NCI-H510A treated with DMSO at 0.1 percent for 48 hours (cell line): ENCODE measurements at regions not wholly inside any gene's neighbourhood (a gene's known extent, or its start where the extent isn't known, plus 50 kb on each side); places are given as distances from the start of the nearest gene placed in this dataset.

Source experiments
- DNase-seq: peaks from one replicate; lab custom pipeline; 2025; lab: John Stamatoyannopoulos, UW

DNA sequence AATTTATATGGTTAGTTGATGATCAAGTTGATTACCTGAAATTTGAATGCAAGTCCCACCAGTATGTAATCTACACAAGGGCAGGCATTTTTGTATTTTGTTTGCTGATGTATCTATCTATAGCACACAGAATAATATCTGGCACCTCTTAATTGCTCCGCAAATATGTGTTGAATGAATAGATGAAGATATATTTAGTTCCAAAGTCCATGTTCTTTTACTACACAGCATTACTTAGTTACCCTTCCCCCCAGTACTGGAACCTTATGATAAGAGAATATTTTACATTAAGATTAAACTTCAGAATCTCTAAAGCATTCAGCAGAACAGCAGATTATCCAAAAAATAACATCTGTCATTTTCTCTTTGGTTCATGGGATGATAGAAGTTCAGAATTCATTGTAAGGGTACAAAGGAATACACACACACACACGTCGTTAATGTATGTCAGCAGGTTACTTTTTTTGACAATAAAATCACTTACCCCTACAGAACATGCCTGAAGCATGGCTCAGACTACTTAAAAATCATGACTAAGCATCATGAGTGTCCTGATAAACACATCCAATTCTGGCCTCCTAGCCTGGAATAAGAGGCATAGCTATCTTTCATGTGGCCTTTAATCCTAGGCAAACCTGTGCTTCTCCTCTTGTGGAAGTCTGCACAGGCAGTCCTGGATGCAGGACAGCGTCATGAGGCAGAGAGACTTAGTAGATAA is 148.9 kb upstream of the TBC1D5 start:
- no peak for DNase-seq

- DNase-seq, result no peak
Measured at GRCh38 chr3:17885986-17886385, 143.6 kb upstream of the TBC1D5 start.

DNA sequence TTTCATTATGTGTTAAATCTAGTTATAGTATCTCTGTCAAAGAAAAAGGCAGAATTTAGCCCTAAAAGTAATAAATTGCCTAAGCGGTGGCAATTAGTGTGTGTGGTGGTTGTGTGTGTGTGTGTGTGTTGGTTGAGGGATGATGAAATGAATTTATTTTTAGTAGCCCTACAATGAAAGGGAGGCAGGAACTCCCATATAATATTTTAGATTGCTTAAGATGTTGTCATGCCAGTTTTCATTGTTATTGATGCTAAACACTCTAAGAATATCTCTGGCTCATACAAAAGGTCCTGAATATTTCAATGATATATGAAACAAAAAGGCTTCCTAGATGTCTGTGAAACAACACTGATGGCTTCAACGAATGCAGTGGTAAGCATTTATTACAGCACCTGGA is 140.6 kb upstream of the TBC1D5 start:
- no peak for DNase-seq

DNA sequence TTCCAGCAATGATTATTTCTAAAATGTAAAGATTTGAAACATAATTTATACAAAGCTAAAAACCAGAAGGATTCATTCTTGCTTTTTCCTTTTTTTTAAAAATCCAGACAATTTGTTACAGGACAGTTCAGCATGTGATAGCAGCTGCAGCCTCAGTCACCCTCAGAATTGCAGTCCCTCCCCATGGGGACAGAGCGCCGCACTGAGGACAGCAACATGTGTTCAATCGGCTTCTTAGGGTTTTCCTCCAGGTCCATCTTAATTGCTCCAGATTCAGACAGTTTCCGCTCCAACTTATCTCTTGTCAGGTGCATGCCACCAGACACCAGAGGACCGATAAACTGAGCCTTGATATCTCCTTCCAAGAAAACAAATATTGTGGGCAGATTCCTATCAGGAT is 134.9 kb upstream of the TBC1D5 start:
- DNase-seq, result no peak

DNA sequence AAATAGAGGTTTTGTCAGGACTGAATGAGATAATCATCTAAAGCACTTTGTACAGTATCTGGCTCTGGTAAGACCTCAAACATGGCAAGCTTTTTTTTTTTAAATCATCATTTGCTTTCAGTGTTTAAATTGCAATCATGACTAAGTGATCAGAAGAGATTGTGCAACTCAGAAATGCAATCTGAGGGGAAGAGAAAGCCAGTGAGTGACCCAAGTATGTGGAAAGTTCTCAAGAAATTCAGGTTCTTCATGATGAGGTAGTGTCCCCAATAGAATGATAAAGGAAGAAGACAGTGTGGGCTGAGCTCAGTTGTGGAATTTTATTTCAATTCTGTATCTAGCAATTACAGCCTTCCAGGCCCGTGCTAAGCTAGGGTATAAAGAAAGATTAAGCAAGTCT is 132.2 kb upstream of the TBC1D5 start:
- no peak for DNase-seq

DNA sequence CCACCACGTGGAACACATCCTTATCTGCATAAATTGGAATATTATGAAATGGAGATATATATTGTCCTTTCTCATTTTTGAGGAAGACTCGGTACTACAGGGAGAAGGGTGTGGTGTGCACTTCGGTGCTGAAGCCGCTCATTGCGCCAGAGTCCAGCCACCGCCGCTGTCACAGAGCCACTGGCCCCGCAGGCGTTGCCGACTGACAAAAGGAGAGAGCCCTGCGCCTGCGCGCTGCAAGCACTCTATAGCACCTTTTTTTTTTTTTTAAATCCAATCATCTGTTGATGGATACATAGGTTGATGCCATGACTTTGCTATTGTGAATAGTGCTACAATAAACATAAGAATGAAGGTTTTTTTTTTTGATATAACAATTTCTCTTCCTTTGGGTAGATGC is 130.0 kb upstream of the TBC1D5 start:
- no peak for DNase-seq

- no peak for DNase-seq
Measured at GRCh38 chr3:17865631-17866030, 123.2 kb upstream of the TBC1D5 start.

DNA sequence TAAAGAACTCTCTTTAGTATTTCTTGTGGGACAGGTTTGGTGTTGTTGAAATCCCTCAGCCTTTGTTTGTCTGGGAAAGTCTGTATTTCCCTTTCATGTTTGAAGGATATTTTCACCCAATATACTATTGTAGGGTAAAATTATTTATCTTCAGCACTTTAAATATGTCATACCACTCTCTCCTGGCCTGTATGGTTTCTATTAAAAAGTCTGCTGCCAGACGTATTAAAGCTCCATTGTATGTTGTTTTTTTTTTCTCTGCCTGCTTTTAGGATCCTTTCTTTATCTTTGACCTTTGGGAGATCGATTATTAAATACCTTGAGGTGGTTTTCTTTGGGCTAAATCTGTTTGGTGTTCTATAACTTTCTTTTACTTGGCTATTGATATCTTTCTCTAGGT is 119.0 kb upstream of the TBC1D5 start:
- no peak for DNase-seq

DNA sequence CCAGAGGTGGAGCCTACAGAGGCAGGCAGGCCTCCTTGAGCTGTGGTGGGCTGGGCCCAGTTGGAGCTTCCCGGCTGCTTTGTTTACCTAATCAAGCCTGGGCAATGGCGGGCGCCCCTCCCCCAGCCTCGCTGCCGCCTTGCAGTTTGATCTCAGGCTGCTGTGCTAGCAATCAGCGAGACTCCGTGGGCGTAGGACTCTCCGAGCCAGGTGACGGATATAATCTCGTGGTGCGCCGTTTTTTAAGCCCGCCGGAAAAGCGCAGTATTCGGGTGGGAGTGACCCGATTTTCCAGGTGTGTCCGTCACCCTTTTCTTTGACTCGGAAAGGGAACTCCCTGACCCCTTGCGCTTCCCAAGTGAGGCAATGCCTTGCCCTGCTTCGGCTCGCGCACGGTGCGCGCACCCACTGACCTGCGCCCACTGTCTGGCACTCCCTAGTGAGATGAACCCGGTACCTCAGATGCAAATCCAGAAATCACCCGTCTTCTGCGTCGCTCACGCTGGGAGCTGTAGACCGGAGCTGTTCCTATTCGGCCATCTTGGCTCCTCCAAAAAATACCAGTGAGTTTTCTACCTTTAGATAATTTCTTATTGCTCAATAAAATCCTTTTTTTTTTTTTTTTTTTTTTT is 118.5 kb upstream of the TBC1D5 start:
- peak; percentile 16 for DNase-seq

DNA sequence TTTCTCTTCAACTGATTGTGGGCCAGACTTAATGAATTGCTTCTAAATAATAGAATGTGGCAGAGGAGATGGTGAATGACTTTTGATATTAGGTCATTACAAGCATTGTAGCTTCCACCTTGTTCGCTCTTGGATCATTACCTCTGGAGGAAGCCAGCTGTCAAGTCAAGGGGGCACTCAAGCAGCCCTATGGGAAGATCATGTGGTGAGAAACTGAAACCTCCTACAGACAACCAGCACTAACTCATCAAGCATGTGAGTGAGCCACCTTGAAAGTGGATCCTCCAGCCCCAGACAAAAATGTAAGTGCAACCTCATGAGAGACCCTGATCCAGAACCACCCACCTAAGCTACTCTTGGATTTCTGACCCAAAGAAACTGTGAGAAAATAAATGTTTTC is 109.8 kb upstream of the TBC1D5 start:
- peak; percentile 33 for DNase-seq

- DNase-seq, result no peak
Measured at GRCh38 chr3:17850448-17850847, 108.0 kb upstream of the TBC1D5 start.

GRCh38 chr3:17848102-17848501 is 105.7 kb upstream of the TBC1D5 start:
- DNase-seq, result no peak

DNA sequence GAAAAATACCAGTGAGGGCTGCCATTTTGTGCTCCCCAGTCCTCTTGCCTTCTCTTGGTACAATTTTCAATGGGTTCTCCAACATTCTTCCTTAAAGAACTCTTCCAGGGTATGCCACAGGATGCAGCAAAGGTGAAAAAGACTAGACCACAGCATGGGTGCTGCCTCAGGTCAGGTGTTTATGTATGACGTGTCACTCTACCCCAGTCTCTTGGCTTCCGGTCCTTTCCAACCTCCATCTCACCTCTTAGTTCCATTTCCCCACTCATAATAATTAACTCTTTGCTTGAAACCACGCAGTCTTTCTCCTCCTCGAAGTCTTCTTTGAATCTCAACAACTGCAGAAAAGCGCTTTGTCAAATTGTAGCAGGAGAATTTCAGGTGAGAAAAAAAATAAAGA is 104.7 kb upstream of the TBC1D5 start:
- DNase-seq, result no peak

- no peak for DNase-seq
Measured at GRCh38 chr3:17846466-17846865, 104.0 kb upstream of the TBC1D5 start.

DNA sequence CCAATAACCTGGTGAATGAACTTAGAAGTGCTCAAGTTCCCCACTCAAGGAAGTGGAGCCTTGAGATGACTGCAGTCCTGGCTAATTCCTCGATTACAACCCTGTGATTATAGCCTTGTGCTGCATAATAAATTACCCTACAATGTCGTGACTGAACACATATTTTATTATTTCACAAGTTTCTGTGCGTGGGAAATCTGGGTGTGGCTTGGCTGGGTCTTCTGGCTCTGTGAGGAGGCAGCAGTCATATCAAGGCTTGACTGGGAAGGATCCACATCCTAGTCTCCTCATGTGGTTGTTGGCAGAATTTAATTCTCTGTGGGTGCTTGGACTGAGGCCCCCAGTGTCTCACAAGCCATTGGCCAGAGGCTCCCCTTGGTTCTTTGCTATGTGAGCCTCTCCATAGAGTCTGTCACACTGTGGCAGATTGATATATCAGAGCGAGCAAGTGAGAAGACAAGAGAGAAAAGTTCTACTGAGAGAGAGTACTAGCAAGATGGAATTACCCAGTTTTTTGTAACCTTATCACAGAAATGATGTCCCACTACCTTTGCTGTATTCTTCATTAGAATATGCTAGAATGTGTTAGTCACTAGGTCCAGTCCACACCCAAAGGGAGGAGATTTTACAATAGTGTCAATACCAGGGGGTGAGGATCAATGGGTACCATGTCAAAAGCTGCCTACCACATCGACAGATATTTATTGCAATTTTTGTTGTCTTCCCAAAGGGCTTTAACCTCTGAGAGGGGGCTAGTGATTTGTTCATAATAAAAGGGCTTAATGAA is 102.8 kb upstream of the TBC1D5 start:
- DNase-seq, result no peak

DNA sequence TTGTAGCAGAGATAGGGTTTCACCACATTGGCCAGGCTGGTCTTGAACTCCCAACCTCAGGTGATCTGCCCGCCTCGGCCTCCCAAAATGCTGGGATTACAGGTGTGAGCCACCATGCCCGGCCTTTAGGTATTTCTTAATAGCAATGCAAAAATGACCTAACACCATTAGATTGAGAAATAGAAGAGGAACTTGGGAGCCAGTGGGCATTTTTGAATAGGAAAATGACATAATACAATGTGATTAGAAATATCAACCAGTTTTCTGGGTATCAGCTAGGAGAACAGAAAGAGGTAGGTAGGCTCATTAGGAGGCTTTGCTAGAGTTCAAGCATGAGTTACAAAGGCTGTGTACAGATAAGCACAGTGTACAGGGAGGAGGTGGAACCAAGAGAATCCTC is 101.8 kb upstream of the TBC1D5 start:
- no peak for DNase-seq

- peak; percentile 54 for DNase-seq
Measured at GRCh38 chr3:17841190-17841828, 98.9 kb upstream of the TBC1D5 start.

DNA sequence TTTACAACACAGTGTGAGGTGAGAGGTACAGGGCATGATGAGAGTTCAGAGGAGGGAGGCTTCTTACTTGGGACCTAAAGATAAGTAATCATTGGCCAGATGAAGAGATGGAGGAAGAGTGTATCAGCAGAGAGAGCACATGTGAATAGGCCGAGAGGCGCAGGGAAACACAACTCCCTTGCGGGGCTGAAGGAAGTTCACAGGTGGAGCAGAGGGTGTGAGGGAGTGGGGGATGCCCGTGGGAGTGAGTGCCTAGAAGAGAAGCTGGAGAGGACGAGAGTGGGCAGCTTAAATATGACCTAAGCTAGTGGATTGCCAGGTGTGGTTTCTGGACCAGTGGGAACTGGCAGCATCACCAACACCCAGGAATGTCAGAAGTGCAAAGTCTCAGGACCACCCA is 98.2 kb upstream of the TBC1D5 start:
- DNase-seq, result no peak

DNA sequence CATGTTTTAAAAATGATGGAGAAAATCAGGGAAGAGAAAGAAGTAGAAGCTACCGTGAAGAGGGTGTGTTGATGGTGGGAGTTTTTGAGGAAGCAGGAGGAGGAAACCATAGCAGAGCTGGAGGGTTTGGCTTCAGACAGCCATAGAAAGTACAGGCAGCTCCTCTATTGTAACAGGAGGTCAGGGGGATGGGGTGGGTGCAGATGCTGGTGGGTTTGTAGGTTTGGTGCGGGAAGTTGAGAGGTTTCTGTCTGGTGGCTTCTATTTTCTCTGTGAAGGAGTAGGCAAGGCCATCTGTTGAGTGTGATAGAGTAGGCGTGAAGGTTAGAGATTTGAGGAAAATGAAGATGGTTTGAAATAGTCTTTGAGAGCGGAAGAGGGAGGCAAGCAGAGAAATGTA is 97.7 kb upstream of the TBC1D5 start:
- no peak for DNase-seq

- DNase-seq, result no peak
Measured at GRCh38 chr3:17836919-17837318, 94.5 kb upstream of the TBC1D5 start.

DNA sequence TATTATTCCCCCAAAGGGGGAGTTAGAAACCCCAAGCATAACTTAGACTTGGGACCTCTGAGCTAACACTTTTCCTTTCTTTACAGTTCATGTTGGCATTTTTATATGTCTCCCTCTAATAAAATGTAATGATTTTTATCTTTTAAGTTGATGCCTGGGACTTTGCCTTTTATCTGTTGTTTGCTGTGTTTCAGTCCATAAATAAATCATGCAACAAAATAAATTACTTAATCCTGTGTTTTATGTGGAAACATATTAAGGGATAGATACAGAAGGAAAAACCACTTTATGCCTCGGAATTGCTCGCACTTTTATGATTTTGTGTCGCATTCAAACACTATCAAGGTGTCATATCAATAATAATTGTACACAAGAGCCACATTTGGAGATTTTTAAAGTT is 93.7 kb upstream of the TBC1D5 start:
- no peak for DNase-seq

DNA sequence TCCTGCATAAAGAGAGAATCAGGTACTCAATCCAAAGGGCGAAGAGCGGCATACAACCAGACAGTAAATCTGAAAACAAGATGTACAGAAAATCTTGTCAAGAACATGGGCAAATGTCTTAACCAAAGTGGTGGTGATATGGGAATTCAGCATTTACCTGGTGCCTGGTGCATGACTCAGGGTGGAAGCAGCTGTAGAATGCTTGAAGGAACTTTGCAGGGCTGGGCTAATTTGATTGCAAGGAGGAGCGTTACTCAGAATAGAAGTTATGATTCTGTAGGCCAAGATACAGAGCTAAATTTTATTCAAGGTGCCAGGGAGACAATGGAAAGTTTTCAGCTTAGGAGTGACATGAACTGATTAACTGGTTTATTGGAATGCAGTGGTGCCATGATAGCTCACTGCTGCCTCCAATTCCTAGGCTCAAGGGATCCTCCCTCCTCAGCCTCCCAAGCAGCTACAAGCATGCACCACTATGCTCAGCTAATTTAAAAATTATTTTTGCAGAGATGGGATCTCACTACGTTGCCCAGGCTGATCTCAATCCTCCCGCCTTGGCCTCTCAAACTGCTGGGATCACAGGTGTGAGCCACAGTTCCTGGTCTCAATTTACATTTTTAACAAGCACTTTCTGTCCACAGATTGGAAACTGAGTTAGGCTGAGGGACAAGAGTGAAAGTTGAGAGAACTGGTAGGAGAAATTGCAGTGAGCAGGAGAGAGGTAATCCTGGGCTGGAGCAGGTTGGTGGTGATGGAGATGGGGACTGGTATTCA is 91.5 kb upstream of the TBC1D5 start:
- no peak for DNase-seq
